ENCODE measurements at regions not wholly inside any gene's neighbourhood (a gene's known extent, or its start where the extent isn't known, plus 50 kb on each side); places are given as distances from the start of the nearest gene placed in this dataset.

DNA sequence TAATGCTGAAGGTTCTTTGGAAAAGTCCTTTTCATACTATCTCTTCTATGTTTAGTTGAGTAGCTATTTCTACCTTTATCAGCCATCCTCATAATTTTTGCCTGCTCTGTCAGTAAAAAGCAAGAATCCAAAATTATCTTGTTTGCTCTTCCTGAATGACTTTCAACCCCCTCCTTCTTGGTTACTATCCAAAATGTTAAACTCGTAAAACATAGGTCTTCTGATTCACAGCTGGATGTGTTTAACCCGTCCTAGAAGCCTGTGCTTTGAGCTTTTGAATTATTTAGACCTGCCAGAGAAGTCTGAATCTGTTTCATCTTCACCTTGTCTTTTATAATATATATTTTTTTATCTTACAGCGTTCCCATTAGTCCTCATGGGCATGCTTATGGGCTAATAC lies 136.4 kb upstream of the MDFIC start:
- H3K36me3 Mint-ChIP-seq = peaks cover 4% of the 10 kb centered on the region
- no peaks in the 10 kb centered on the region for H3K4me1 Mint-ChIP-seq (ENCODE audit: unreplicated experiment)
- no peak overlapping the region for H3K4me3 Mint-ChIP-seq
- TF ChIP-seq, protein P1, sequence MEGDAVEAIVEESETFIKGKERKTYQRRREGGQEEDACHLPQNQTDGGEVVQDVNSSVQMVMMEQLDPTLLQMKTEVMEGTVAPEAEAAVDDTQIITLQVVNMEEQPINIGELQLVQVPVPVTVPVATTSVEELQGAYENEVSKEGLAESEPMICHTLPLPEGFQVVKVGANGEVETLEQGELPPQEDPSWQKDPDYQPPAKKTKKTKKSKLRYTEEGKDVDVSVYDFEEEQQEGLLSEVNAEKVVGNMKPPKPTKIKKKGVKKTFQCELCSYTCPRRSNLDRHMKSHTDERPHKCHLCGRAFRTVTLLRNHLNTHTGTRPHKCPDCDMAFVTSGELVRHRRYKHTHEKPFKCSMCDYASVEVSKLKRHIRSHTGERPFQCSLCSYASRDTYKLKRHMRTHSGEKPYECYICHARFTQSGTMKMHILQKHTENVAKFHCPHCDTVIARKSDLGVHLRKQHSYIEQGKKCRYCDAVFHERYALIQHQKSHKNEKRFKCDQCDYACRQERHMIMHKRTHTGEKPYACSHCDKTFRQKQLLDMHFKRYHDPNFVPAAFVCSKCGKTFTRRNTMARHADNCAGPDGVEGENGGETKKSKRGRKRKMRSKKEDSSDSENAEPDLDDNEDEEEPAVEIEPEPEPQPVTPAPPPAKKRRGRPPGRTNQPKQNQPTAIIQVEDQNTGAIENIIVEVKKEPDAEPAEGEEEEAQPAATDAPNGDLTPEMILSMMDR (conservative IDR thresholded peaks at IDR 0.05) = no peak
- H3K9me3 Mint-ChIP-seq = peaks cover 8% of the 10 kb centered on the region
- no peak for DNase-seq (ENCODE audit: extremely low spot score, unreplicated experiment)
- no peaks in the 10 kb centered on the region for H3K27me3 Mint-ChIP-seq
- H3K27ac Mint-ChIP-seq = no peak overlapping the region

DNA sequence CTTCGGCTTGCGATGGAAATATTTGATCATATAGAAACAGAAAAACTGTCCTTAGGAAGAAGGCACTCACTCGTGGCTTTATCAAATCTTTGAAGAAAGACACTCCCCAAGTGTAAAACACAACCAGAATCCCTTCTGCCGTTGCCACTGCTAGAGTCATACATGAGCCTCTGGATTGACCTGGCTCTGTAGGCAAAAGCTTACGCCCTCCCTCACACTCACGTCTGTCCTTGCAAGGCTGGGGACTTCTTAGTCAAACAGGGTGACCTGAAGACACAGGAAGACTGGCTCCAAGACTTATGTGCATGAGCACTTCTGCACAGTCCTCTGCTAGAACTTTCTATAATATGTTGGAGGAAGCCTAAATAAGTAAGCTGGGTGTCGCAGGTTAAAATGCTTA lies 135.4 kb upstream of the MDFIC start:
- Mint-ChIP-seq H3K27me3 (no peaks in the 10 kb centered on the region), H3K9me3 (peaks cover 8% of the 10 kb centered on the region), H3K36me3 (peaks cover 4% of the 10 kb centered on the region), H3K4me1 (ENCODE audit: unreplicated experiment) (no peaks in the 10 kb centered on the region), H3K4me3 (no peak overlapping the region), H3K27ac (no peak overlapping the region)
- TF ChIP-seq, protein P1 (conservative IDR thresholded peaks at IDR 0.05) = no peak
- no peak for DNase-seq (ENCODE audit: extremely low spot score, unreplicated experiment)

DNA sequence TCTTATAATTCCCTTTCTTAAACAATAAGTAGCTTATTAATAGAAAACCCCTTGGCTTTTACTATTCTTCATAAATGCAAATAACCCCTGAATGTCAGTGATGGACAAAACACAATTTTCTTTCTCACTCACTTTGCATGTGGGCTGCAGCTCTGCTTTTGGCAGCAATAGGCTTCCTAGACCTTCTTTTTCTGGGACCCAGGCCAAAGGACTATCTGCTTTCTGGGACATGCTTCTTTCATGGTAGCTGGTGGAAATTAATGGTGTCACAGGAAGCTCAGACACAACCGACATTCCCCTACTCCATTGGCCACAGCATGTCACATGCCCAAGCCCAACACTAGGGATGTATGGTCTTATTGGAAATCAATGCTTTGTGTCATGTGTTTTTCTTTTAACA lies 134.3 kb upstream of the MDFIC start:
- Mint-ChIP-seq H3K4me1 (ENCODE audit: unreplicated experiment) (no peaks in the 10 kb centered on the region), H3K27ac (no peak overlapping the region), H3K9me3 (peaks cover 8% of the 10 kb centered on the region), H3K36me3 (peaks cover 4% of the 10 kb centered on the region), H3K27me3 (no peaks in the 10 kb centered on the region), H3K4me3 (no peak overlapping the region)
- no peak for DNase-seq (ENCODE audit: extremely low spot score, unreplicated experiment)
- TF ChIP-seq, protein P1 (conservative IDR thresholded peaks at IDR 0.05) = no peak

DNA sequence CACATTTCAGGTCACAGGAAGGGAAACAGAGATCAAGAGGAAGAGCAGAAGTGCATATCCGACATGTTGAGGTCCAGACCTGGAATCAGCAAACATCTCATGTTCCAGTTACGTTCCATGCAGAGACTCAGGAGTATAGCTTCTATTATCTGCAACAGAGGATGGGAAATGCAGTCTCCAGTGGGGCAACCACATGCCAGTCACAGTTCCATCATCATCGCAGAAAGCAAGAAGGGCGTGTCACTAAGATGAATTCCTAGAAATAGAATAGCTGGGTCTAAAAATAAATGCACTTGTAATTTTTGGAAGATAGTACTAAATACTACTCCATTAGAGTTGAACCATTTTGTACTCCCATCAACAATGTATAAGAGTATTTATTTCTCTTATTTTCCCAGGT lies 133.2 kb upstream of the MDFIC start:
- Mint-ChIP-seq H3K4me3 (no peak overlapping the region), H3K27ac (no peak overlapping the region), H3K9me3 (peaks cover 8% of the 10 kb centered on the region), H3K27me3 (no peaks in the 10 kb centered on the region), H3K36me3 (peaks cover 4% of the 10 kb centered on the region), H3K4me1 (ENCODE audit: unreplicated experiment) (no peaks in the 10 kb centered on the region)
- TF ChIP-seq, protein P1 (conservative IDR thresholded peaks at IDR 0.05) = no peak
- DNase-seq (ENCODE audit: extremely low spot score, unreplicated experiment) = no peak

DNA sequence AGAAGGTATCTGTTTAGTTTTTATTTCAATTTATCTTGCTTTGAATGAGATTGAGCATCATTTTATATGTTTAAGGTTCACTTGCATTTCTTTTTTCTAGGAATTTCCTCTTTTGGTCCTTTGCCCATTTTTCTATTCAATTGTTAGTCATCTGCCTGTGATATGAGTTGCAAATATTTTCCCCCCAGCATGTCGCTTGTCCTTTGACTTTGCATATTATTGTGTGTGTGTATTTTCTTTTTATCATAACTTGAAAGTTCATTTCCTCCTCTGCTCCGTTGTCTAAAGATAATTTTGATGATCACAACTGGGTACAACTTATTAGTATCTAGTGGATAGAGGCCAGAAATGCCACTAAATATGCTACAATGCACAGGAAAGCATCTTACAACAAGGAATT lies 132.7 kb upstream of the MDFIC start:
- H3K4me3 Mint-ChIP-seq = no peak overlapping the region
- H3K27ac Mint-ChIP-seq = no peak overlapping the region
- no peaks in the 10 kb centered on the region for H3K27me3 Mint-ChIP-seq
- TF ChIP-seq, protein P1 (conservative IDR thresholded peaks at IDR 0.05) = no peak
- DNase-seq (ENCODE audit: extremely low spot score, unreplicated experiment) = no peak
- no peaks in the 10 kb centered on the region for H3K4me1 Mint-ChIP-seq (ENCODE audit: unreplicated experiment)
- H3K36me3 Mint-ChIP-seq = peaks cover 4% of the 10 kb centered on the region
- H3K9me3 Mint-ChIP-seq = peaks cover 8% of the 10 kb centered on the region

DNA sequence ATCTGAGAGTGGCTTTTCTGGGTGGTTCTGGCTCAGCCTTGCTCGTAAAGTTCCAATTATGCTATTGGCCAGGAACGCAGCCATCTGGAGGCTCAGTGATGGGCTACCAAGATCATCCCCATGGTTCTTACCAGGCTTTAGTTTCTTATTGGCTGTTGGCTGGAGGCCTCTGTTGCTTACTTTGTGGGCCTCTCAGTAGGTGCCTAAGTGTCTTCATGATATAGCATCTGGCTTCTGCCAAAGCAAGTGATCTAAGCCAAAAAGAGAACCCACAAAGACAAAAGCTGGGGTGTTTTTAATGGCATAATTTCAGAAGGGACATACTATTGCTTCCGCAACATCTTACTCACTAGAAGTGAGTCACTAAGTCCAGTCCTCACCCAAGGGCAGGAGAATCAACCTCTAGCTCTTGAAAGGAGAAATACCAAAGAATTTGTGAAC lies 132.0 kb upstream of the MDFIC start:
- TF ChIP-seq, protein P1 (conservative IDR thresholded peaks at IDR 0.05) = no peak
- peaks cover 4% of the 10 kb centered on the region for H3K36me3 Mint-ChIP-seq
- no peak for DNase-seq (ENCODE audit: extremely low spot score, unreplicated experiment)
- no peak overlapping the region for H3K27ac Mint-ChIP-seq
- H3K4me3 Mint-ChIP-seq = no peak overlapping the region
- peaks cover 8% of the 10 kb centered on the region for H3K9me3 Mint-ChIP-seq
- no peaks in the 10 kb centered on the region for H3K4me1 Mint-ChIP-seq (ENCODE audit: unreplicated experiment)
- H3K27me3 Mint-ChIP-seq = no peaks in the 10 kb centered on the region

All from type B pancreatic cell (in vitro differentiated cells).